SK-N-MC (cell line): ENCODE measurements at regions not wholly inside any gene's neighbourhood (a gene's known extent, or its start where the extent isn't known, plus 50 kb on each side); places are given as distances from the start of the nearest gene placed in this dataset.

Experiments used
- EZH2 ChIP-seq: fragments of 200-600 bp; sonication (generic); IDR thresholded peaks from one replicate; pipeline ENCODE4 v1.6.1; 2017; ENCODE audit warnings: antibody characterized with exemption
- POLR2AphosphoS5 ChIP-seq: IDR thresholded peaks from 2 replicates; pipeline ENCODE4 v1.6.1; 2012; ENCODE audit warnings: mild to moderate bottlenecking, low read depth, low read length, borderline replicate concordance

DNA sequence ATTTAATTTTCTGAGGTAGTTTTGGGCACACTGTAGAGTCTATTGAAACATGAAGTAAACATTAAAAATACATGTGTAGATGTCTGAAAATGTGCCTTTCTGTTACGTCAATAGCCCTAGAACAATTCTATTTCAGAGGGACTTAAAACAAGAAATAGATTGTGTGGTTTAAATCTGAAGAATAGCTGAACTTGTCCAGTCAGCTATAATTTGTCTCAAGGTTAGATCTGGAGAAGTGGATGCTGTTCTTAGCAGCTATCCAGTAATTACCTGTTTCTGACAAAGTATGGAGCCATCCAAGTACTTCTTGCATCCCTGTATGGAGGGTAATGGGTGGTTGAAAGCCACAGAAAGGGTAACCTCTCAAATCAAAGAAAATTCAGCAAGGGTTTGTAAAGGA lies 92.8 kb downstream of the SEPTIN7 start:
- no peak for TF ChIP-seq POLR2AphosphoS5
- no peak for TF ChIP-seq EZH2
